Fibroblast of villous mesenchyme (primary cell): ENCODE measurements at regions not wholly inside any gene's neighbourhood (a gene's known extent, or its start where the extent isn't known, plus 50 kb on each side); places are given as distances from the start of the nearest gene placed in this dataset.

Experiments used
- DNase-seq: peaks from one replicate; pipeline ENCODE4 v3.0.0-alpha.2; 2010; ENCODE audit warnings: low read depth
- H3K4me3 ChIP-seq: 2 replicates; pipeline ENCODE4 v1.5.1; 2011; ENCODE audit warnings: low read depth, mild to moderate bottlenecking, low read length
- TF ChIP-seq, protein P1 (sequence below): IDR thresholded peaks from 2 replicates; pipeline ENCODE4 v1.5.1; 2012; ENCODE audit warnings: low read depth, mild to moderate bottlenecking, low read length; ENCODE audit not compliant: insufficient read depth

GRCh38 chr2:60158262-60158661, 395.2 kb downstream of the BCL11A start:
- TF ChIP-seq, protein P1, sequence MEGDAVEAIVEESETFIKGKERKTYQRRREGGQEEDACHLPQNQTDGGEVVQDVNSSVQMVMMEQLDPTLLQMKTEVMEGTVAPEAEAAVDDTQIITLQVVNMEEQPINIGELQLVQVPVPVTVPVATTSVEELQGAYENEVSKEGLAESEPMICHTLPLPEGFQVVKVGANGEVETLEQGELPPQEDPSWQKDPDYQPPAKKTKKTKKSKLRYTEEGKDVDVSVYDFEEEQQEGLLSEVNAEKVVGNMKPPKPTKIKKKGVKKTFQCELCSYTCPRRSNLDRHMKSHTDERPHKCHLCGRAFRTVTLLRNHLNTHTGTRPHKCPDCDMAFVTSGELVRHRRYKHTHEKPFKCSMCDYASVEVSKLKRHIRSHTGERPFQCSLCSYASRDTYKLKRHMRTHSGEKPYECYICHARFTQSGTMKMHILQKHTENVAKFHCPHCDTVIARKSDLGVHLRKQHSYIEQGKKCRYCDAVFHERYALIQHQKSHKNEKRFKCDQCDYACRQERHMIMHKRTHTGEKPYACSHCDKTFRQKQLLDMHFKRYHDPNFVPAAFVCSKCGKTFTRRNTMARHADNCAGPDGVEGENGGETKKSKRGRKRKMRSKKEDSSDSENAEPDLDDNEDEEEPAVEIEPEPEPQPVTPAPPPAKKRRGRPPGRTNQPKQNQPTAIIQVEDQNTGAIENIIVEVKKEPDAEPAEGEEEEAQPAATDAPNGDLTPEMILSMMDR, result no peak

DNA sequence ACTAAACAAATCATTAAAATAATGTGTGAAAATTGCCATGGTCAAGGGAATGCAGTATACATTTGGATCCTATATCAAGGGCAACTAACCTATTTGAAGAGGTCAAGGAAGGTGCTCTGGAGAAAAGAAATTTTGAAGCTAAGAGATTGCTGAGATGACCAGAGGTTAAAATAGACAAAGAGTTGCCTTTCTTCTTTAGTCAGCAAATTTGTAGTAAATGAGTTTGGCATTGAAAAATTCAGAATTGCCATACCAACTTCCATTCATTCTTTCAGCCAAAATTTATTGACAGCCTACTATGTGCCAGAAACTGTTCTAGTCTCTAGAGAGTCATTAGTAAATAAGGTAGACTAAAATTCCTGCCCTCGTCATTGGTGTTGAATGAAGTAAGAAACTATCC, 396.2 kb downstream of the BCL11A start:
- TF ChIP-seq, protein P1, result no peak
- no peak overlapping the region for H3K4me3 ChIP-seq
- no peak for DNase-seq

More at GRCh38 chr2:60158262-60158661, 395.2 kb downstream of the BCL11A start:
- no peak overlapping the region for H3K4me3 ChIP-seq
- no peak for DNase-seq

DNA sequence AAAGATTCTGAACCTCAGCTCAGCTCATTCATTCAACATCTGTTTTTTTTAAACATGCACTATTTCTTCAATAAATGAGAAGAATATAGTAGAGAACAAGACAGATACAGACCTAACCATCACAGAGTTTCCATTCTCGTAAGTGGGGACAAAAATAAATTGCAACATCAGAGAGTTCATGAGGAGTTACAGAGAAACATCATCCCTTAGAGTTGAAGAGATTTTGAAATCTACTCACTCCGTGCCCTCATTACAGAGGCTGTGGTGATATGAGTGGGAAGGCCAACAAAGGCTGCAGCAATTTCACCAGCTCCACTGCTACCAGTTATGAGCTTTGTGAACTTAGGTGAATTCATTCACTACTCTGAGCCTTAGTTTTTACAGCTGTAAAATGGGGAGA, 399.3 kb downstream of the BCL11A start:
- no peak for DNase-seq
- no peak overlapping the region for H3K4me3 ChIP-seq
- TF ChIP-seq, protein P1, result no peak

- DNase-seq, result peak; percentile 15
- no peak overlapping the region for H3K4me3 ChIP-seq
- TF ChIP-seq, protein P1, result peak; percentile 66
Measured at GRCh38 chr2:60152226-60152833, 401.1 kb downstream of the BCL11A start.

GRCh38 chr2:60149176-60149575, 404.3 kb downstream of the BCL11A start:
- H3K4me3 ChIP-seq, result no peak overlapping the region
- DNase-seq, result no peak
- TF ChIP-seq, protein P1, result no peak

GRCh38 chr2:60148716-60149115, 404.7 kb downstream of the BCL11A start:
- no peak for DNase-seq
- TF ChIP-seq, protein P1, result no peak
- no peak overlapping the region for H3K4me3 ChIP-seq

- no peak for DNase-seq
- TF ChIP-seq, protein P1, result no peak
- no peak overlapping the region for H3K4me3 ChIP-seq
Measured at GRCh38 chr2:60140185-60140584, 413.3 kb downstream of the BCL11A start.
